GM21825 (cell line): ENCODE measurements at regions not wholly inside any gene's neighbourhood (a gene's known extent, or its start where the extent isn't known, plus 50 kb on each side); places are given as distances from the start of the nearest gene placed in this dataset.

Experiments used
- ATAC-seq: cut with Tn5 transposase; IDR thresholded peaks from one replicate; pipeline ENCODE4 v1.9.1; 2021; ENCODE audit warnings: mild to moderate bottlenecking, moderate library complexity; ENCODE audit not compliant: unreplicated experiment

- ATAC-seq = peak; percentile 77
Observed at GRCh38 chr12:90102957-90103652, 394.5 kb upstream of the ATP2B1 start.

GRCh38 chr12:90100579-90100978 is 391.9 kb upstream of the ATP2B1 start:
- no peak for ATAC-seq

GRCh38 chr12:90099288-90099687 is 390.6 kb upstream of the ATP2B1 start:
- no peak for ATAC-seq

GRCh38 chr12:90098132-90098779 is 389.6 kb upstream of the ATP2B1 start:
- no peak for ATAC-seq

GRCh38 chr12:90091809-90092208 is 383.2 kb upstream of the ATP2B1 start:
- ATAC-seq = no peak

- no peak for ATAC-seq
Observed at GRCh38 chr12:90090929-90091651, 382.5 kb upstream of the ATP2B1 start.

GRCh38 chr12:90086281-90086680 is 377.6 kb upstream of the ATP2B1 start:
- no peak for ATAC-seq

- ATAC-seq = no peak
Observed at GRCh38 chr12:90085494-90086274, 377.0 kb upstream of the ATP2B1 start.

GRCh38 chr12:90084018-90084417 is 375.4 kb upstream of the ATP2B1 start:
- ATAC-seq = no peak

- ATAC-seq = no peak
Observed at GRCh38 chr12:90080616-90081015, 372.0 kb upstream of the ATP2B1 start.

GRCh38 chr12:90079529-90080210 is 371.0 kb upstream of the ATP2B1 start:
- ATAC-seq = no peak

- ATAC-seq = no peak
Observed at GRCh38 chr12:90078344-90078743, 369.7 kb upstream of the ATP2B1 start.

- ATAC-seq = no peak
Observed at GRCh38 chr12:90077756-90078155, 369.1 kb upstream of the ATP2B1 start.

- no peak for ATAC-seq
Observed at GRCh38 chr12:90076851-90077319, 368.2 kb upstream of the ATP2B1 start.

- ATAC-seq = no peak
Observed at GRCh38 chr12:90075685-90076084, 367.0 kb upstream of the ATP2B1 start.

GRCh38 chr12:90074086-90074485 is 365.4 kb upstream of the ATP2B1 start:
- ATAC-seq = no peak

- no peak for ATAC-seq
Observed at GRCh38 chr12:90071996-90072395, 363.4 kb upstream of the ATP2B1 start.

- ATAC-seq = no peak
Observed at GRCh38 chr12:90069711-90070110, 361.1 kb upstream of the ATP2B1 start.

- no peak for ATAC-seq
Observed at GRCh38 chr12:90067791-90068190, 359.2 kb upstream of the ATP2B1 start.
